GM20000 (cell line): ENCODE measurements at regions not wholly inside any gene's neighbourhood (a gene's known extent, or its start where the extent isn't known, plus 50 kb on each side); places are given as distances from the start of the nearest gene placed in this dataset.
"Not testable (repeated sequence)": the region's sequence is repeated elsewhere in the genome, so short reads cannot be mapped to it uniquely, and the experiment has no call there.

Experiments
- DNase-seq: peaks from one replicate; pipeline ENCODE4 v3.0.0; 2012; ENCODE audit warnings: low spot score
- TF ChIP-seq, protein P1 (sequence below): IDR thresholded peaks from 2 replicates; pipeline ENCODE4 v1.5.1; 2012; ENCODE audit warnings: mild to moderate bottlenecking, control low read depth; ENCODE audit errors: extremely low read depth, missing control alignments

- TF ChIP-seq, protein P1, sequence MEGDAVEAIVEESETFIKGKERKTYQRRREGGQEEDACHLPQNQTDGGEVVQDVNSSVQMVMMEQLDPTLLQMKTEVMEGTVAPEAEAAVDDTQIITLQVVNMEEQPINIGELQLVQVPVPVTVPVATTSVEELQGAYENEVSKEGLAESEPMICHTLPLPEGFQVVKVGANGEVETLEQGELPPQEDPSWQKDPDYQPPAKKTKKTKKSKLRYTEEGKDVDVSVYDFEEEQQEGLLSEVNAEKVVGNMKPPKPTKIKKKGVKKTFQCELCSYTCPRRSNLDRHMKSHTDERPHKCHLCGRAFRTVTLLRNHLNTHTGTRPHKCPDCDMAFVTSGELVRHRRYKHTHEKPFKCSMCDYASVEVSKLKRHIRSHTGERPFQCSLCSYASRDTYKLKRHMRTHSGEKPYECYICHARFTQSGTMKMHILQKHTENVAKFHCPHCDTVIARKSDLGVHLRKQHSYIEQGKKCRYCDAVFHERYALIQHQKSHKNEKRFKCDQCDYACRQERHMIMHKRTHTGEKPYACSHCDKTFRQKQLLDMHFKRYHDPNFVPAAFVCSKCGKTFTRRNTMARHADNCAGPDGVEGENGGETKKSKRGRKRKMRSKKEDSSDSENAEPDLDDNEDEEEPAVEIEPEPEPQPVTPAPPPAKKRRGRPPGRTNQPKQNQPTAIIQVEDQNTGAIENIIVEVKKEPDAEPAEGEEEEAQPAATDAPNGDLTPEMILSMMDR, result no peak
- no peak for DNase-seq
These were observed 547.5 kb downstream of the TRAM1L1 start for GRCh38 chr4:116537828-116538227.

GRCh38 chr4:116536024-116536423 lies 549.4 kb downstream of the TRAM1L1 start:
- DNase-seq, result not testable (repeated sequence)

GRCh38 chr4:116531870-116532269 lies 553.5 kb downstream of the TRAM1L1 start:
- TF ChIP-seq, protein P1, result no peak
- DNase-seq, result no peak

DNA sequence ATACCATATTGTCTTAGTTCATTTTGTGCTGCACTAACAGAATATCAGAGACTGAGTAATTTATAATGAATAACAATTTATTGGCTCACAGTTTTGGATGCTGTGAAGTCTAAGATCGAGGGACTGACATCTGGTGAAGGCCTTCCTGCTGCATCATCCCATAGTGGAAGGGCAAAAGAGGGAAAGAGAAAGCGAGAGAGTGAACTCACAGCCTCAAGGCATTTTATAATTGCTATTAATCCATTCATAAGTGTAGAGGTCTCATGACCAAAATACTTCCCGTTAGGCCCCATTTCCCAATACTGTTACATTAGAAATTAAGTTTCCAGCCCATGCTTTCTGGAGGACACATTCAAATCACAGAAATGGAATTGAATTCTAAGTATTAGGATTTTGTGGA lies 554.4 kb downstream of the TRAM1L1 start:
- no peak for DNase-seq
- TF ChIP-seq, protein P1, result no peak

GRCh38 chr4:116530048-116530447 lies 555.3 kb downstream of the TRAM1L1 start:
- TF ChIP-seq, protein P1, result no peak
- no peak for DNase-seq

DNA sequence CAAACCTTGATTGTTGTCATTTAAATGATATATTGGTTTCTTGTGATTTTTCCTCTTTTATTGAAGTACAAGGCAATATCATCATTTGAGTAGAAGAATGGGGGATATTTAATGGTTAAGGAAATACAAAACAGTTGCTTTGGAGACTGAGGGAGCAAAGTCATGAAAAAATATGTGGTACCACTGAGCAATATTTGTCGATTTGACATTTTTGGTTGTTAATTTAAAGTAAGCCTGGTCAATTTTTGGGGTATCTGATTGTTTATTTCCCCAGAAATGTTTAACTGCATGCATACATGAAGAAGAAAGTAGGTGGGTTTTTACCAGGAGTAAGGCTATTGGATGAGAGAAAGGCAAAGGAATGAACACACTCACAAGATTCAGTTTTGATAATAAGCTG lies 556.2 kb downstream of the TRAM1L1 start:
- no peak for DNase-seq
- TF ChIP-seq, protein P1, result no peak

DNA sequence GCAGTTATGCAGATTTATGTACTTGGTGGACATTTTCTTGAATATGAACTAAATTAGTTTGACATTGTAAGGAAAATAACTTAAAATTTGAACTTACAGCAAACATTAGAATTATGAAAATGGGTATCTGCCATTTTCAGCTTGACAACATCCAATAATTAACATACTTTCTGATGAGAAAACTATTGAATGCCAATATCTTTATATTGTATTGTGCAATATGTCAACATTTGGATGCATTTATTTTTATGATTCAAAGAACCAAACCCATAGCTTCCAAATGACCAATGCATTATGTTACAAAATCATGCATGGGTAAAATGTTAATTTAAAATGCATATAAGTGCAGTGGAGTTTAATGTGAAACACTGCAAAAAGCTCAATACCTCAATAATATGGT lies 562.5 kb downstream of the TRAM1L1 start:
- no peak for DNase-seq

DNA sequence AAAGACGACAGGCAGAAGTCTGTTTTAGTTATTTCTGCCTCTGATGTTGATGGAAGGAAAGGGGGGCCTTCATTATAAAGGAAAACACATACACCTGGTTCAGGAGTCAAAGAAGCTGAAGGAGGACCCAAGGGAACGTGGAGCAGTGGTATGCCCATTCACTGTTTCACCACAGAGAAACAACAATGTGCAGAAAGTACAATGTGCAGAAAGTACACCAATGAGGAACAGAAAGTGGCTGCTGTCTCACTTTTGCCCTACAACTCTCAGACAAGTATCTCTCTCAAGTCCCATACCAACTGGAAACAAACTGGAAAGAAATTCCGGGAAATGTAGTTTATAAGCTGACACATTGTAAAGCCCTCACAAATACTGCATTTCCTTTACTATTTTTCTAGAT lies 564.5 kb downstream of the TRAM1L1 start:
- no peak for DNase-seq
- TF ChIP-seq, protein P1, result no peak

More for the DNA sequence above, 562.5 kb downstream of the TRAM1L1 start:
- TF ChIP-seq, protein P1, result no peak
